Stimulated activated CD4-positive, alpha-beta T cell treated with anti-CD3 and anti-CD28 coated beads, Interleukin-2, amount 100 ng/mL, for 48 hours (primary cell): ENCODE measurements at regions not wholly inside any gene's neighbourhood (a gene's known extent, or its start where the extent isn't known, plus 50 kb on each side); places are given as distances from the start of the nearest gene placed in this dataset.
"Not testable (repeated sequence)": the region's sequence is repeated elsewhere in the genome, so short reads cannot be mapped to it uniquely, and the experiment has no call there.

Experiments
- DNase-seq, 2 donors: peaks; one replicate each; pipeline ENCODE4 v3.0.0-alpha.2; 2020

DNA sequence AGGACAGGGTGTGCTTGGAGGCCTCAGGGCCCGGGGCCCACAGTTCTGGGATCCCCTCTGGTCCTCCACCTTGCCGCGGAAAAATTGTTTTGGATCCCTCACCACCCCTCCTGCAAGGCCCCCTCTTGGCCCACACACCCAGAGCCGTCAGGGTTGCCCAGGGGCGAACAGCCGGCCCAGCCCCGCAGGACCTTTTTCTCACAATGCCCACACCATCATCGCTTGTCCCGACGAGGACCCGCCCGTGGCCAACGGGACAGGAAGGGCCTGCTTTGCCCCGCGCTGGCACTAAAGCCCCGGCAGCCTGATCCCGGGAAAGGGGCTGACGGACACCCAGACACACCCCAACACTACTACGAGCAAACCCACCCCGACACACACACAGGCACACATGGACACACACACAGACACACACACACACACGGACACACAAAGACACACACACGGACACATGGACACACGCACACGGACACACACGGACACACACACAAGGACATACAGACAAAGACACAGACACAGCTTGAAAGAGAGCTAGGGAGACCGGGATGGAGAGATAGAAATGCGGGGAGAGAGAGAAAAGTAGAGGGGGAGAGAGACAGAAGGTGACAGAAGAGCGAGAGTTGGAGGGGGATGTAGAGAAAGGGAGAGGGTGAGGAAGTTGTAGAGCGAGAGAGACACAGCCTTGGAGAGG lies 1493.5 kb upstream of the DEFB115 start:
- DNase-seq = no peak

DNA sequence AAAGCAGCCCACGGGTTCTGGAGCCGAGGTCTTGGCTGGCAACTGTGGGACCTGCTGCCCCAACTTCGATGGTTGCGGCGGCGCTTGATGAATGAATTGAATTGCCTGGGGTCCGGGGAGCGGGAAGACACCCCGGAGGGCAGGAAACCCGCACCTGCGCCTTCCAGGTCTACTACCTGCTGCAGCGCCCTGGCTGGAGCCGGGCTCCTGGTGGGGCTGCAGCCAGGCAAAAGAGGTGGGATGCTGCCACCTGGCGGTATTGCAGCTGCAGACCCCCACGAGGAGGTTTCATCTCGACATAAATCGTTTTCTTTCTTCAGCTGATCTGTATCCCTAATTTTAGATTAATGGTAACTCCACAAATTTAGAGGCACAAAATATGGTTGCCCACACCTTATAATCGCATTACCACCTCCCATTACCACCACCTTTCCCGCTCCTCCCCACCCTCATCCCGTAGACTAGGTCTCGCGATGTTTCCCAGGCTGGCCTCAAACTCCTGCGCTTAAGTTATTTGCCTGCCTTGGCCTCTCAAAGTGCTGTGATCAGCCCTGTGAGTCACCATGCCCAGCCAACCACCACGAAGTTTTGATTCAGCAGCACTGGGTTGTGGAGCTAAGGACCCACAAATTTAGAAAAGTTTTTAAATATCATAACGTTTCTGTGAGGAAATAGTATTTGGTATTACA lies 1492.4 kb upstream of the DEFB115 start:
- DNase-seq = peak; percentile 7 to 26

DNA sequence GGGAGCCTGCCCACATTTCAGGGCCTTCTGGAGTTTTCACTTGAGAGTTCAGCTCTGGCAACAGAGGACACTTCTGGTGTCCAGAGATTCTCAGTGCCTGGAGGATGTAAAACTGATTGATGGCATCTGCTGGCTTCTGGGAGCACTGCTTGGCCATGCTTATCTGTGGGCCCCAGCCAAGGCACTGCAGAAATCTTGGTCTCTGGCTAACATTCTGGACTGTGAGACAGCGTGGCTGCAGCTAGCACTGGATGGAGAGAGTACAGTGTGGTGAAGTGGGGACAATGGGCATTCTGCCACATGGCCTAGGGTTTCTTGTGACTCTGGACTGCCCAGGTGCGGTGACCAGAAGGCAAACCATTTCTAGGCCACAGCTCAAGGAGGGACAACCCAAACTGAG lies 1479.4 kb upstream of the DEFB115 start:
- not testable (repeated sequence) for DNase-seq

DNA sequence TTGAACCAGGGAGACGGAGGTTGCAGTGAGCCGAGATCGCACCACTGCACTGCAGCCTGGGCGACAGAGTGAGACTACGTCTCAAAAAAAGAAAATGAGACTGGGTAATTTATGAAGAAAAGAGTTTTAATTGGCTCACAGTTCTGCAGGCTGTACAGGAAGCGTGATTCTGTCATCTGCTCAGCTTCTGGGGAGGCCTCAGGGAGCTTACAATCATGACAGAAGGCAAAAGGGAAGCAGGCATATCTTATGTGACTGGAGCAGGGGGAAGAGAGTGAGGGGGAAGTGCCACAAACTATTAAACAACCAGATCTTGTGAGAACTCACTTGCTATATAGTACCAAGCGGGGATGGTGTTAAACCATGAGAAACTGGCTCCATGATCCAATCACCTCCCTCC lies 1476.2 kb upstream of the DEFB115 start:
- DNase-seq = not testable (repeated sequence)

DNA sequence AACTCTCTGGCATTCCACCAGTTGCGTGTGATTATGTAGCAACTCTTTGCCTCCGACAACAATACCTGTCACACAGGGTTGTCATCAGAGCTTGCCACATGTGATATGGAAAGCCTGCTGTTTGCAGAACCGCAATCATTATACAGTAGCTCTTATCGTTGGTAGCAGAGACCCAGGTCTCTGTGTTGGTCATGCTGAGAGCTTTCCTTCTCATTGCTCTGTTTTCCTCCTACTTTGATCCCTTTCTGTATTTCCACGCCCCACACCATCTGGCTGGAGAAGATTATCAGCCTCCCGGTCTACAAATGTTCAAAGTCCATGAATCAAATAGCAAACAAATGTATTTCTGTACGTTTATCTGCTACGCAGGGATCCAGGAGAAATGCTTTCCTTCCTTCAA lies 1475.6 kb upstream of the DEFB115 start:
- DNase-seq = not testable (repeated sequence)

DNA sequence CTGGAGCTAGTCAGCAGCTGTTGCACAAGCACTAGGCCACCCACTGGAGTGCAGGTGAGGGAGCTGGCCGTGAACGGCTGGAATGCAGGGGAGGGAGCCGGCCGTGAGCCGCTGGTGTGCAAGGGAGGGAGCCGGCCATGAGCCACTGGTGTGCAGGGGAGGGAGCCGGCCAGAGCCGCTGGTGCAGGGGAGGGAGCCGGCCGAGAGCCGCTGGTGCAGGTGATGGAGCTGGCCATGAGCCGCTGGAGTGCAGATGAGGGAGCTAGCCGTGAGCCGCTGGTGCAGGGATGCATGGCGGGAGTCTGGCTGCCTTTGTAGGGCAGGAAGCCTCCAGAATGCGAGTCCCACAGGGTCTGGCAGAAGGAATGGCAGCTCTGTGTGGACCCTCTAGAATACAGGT lies 1470.0 kb upstream of the DEFB115 start:
- DNase-seq = not testable (repeated sequence)

DNA sequence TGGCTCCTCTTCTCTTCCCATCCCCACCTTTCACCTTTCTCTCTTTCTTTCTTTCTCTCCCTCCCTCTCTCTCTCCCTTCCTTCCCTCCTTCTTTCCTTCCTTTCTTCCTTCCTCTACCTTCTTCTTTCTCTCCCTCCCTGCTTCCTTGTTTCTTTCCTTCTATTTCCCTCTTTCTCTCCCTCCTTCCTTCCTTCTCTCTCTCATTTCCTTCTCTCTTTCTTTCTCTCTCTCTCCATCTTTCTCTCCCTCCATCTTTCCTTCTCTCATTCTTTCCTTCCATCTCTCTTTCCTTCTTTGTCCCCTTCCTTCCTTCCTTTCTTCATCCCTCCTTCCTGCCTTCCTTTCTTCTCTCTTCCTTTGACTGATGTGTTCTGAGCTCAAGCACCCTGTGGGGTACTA lies 1467.0 kb upstream of the DEFB115 start:
- no peak for DNase-seq

DNA sequence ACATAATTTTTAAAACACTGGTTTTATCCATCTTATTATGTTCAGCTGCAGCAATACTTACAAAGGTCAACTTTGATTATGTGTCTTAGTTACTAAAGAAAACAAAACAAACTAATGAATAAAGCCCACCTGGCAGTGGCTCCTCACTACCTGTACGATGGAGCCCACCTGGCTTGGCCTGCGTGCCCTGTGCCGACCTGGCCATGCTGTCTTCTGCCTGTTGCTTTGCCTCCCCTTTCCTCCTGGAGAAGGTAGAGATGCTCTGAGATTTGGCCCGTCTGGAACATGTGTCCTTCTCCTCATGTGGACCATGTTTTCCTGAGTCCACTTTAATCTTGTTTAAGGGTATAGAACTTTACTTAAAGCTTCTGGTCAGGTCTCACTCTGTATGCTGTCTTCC lies 1426.0 kb upstream of the DEFB115 start:
- DNase-seq = not testable (repeated sequence)

DNA sequence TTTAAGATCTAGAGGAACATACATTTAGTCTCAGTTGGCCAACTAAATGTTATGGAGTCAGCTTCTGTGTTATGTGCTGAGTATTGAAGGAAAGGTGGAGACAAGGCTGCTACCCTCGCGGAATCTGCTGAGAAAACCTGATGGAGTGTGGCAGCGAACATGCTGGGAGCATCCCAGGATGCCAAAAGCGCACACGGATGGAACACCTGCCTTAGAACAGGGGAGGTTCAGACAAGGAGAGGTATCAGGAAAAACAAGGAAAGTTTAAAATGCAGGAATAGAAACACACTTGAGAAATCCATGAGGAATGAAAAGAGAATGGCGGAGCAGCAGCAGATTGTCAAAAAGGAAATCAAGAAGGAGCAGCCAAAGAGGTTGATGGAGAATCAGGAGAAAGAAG lies 1389.5 kb upstream of the DEFB115 start:
- DNase-seq = not testable (repeated sequence)

DNA sequence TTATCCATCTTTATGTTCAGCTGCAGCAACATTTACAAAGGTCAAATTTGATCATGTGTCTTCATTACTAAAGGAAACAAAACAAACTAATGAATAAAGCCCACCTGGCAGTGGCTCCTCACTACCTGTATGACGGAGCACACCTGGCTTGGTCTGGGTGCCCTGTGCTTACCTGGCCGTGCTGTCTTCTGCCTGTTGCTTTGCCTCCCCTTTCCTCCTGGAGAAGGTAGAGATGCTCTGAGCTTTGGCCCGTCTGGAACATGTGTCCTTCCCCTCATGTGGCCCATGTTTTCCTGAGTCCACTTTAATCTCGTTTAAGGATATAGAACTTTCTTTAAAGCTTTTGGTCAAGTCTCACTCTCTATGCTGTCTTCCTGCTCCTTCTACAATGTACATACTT lies 1388.8 kb upstream of the DEFB115 start:
- not testable (repeated sequence) for DNase-seq

DNA sequence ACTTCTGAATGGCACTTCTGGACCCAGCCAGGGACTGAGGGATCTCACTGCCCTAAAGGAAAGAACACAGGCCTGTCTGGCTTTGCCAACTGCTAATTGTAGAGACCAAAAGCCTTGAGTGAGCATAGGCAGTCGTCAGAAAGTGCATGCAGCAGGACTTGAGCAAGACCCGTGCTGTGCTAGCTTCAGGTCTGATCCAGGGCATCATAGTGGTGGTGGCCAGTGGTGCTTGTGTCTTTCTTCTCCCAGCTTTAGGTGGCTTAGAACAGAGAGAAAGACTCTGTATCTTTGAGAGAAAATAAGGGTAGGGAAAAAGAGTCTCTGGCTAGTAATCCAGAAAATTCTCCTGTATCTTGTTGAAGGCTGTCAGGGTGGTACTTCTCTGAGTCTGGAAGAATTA lies 1385.6 kb upstream of the DEFB115 start:
- not testable (repeated sequence) for DNase-seq

DNA sequence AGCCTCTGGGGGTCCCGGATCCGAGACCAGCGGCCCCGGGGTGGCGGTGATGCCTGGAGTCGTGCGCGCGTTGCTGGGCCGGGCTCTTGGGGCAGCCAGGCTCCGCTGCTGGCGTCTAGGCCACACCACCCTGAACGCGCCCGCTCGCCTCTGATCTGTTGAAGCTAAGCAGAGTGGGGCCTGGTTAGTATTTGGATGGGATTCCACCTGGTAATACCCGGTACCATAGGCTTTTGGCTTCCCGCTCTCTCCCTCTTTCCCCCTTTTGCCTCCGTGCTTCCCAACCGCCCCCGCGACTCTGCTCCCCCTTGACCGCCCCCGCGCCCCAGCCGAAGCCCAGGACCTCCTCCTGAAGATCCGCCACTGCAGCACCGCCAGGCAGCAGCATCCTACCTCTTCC lies 1383.5 kb upstream of the DEFB115 start:
- peak; percentile 20 to 21 for DNase-seq

DNA sequence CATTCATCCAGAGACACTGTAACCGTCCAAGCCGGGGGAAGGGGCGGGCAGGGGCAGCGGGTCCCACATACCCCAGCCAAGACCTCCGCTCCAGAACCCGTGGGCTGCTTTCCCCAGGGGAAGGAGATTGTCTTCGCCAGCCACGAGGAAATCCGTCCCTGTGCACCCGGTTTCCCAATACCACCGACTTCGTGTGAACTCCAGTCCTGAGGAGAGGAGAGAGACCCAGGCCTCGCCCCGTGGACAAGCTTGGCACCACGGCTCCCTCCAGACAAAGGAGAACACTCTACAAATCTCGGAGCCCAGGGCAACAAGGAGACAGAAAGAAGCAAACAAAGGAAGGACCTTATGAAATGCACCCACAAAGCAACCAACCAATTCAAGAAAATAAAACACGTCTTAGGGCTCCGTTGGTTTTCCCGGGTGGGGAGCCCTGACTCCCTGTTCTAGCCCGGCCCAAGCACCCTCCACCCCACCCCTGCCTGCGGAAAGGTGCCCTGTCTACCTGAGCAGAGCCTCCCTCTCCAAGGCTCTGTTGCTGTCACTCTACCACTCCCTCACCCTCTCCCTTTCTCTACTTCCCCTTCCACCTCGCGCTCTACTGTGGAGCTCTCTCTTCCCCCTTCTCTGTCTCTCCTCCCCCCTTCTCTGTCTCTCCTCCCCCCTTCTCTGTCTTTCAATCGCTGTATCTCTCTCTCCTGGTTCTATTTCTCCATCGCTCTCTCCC lies 1382.8 kb upstream of the DEFB115 start:
- no peak for DNase-seq

DNA sequence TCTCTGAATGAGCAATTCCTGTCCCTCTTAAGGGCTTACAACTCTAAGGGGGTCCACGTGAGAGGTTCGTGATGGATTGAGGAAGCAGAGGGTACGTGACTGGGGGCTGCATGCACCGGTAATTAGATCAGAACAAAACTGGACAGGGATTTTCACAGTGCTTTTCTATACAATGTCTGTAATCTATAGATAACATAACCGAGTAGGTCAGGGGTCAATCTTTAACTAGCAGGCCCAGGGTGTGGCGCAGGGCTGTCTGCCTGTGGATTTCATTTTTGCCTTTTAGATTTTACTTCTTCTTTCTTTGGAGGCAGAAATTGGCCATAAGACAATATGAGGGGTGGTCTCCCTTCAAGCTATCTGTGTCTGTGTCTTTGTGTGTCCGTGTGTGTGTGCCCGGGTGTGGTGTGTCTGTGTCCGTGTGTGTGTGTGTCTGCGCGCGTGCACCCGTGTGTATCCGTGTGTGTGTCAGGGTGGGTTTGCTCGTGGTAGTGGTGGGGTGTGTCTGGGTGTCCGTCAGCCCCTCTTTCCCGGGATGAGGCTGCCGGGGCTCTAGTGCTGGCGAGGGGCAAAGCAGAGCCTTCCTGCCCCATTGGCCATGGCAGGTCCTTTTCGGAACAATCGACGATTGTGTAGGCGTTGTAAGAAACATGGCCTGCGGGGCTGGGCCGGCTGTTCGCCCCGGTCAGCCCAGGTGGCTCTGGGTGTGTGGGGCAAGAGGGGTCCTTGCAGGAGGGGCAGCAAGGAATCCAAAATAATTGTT lies 1382.0 kb upstream of the DEFB115 start:
- DNase-seq = not testable (repeated sequence)

DNA sequence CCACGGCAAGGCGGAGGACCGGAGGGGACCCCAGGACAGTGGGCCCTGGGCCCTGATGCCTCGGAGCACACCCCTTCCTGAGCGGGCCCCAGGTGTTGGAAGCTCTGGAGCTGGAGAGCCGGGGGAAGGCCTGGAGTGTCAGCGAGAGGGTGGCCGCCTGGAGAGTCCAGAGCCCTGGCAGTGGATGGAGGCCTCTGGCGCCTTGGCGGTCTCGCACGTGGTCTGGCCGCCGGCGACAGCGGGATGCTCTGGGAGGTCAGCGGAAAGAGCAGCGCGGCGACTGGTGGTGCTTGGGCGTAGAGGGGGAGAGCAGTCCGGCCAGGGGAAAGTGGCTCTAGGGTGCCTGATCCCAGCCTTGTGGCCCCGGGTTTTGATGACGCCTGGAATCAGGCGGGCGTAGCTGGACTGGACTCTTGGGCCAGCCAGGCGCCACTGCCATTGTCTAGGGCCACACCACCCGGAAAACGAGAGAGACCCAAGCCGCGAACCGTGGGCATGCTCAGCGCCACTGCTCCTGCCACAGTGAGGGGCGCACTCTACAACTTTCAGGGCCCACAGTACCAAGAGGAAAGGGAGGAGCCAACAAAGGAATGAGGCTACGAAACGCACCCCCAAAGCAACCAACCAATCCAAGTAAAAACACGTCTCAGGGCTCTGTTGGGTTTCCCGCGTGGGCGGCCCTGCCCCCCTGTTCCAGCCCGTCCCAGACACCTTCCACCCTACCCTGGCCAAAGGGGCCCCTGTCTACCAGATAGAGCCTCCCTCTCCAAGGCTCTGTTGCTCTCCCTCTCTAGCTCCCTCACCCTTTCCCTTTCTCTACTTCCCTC lies 1381.2 kb upstream of the DEFB115 start:
- DNase-seq = not testable (repeated sequence)

DNA sequence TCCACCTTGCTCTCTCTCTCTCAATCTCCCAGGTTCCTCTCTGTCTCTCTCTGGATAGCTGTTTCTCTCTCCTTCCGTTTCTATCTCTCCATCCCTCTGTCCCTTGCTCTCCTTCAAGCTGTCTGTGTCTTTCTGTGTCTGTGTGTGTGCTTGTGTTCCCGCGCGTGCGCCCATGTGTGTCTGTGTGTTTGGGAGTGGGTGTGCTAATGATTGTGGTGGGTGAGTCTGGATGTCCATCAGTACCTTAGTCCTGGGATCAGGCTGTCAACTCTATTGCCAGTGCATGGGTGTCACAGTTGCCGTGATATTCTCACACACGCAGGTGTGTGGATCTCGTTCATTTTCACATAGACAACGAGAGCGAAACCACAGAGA lies 1380.6 kb upstream of the DEFB115 start:
- no peak for DNase-seq

DNA sequence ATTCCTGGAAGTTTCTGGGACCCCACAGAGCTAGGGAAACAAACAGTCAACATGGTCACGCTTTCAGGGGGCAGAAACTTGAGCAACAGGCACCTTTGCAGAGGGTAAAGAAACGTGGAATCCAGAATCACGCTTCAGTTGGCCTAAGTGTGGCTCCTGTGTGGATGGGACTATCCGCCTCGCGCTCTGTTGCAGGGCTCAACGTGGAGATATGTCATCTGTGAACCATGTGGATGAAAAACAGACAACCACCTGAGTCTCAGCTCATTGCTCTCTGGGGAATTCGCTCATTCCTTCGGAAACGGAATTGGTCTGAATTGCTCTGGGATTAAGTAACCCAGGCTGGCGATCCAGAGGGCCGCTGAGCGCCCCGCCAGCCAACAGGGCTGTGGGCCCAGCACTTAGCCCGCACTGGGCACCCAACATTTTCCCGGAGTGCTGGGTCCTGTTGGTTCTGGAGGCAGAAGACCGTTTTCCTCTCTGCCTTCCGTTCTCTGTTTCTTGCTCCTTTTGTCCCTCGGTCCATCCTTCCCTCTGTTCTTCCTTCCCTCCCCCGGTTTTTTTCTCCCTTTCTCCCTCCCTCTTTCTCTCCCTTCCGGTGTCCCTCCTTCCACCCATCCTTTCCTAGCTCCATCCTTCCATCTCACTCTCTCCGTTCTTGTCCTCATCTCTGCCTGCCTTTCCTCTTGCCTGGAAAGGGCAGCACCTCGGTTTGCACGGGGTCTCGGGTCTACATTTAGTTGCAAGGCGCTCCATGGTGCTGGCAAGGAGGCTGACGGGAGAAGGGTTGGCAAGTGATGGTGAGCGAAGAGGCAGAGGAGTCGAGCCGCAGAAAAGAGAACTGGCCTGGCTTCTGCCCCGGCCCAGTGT lies 1379.8 kb upstream of the DEFB115 start:
- DNase-seq = not testable (repeated sequence)

DNA sequence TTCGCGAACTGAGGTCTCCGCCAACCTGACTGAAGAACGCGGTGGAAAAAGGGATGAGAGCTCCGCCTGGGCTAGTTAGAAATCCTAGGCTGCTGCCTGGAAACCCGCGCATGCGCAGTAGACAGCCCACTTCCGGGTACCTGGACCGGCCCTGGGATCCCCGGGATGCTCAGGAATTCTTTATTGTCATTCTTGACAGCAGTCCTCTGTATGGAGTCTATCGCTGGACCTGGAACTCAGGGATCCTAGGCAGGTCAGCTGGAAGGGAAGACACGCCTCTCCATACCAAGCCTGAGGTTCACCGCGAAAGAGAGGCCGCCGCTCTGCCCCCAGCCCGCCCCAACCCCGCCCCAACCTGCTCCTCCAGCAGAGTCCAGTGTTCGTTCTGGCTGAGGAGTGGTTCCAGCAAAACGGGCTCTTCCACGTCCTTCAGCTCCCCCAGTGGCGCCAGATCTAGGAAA lies 1379.2 kb upstream of the DEFB115 start:
- DNase-seq = no peak

DNA sequence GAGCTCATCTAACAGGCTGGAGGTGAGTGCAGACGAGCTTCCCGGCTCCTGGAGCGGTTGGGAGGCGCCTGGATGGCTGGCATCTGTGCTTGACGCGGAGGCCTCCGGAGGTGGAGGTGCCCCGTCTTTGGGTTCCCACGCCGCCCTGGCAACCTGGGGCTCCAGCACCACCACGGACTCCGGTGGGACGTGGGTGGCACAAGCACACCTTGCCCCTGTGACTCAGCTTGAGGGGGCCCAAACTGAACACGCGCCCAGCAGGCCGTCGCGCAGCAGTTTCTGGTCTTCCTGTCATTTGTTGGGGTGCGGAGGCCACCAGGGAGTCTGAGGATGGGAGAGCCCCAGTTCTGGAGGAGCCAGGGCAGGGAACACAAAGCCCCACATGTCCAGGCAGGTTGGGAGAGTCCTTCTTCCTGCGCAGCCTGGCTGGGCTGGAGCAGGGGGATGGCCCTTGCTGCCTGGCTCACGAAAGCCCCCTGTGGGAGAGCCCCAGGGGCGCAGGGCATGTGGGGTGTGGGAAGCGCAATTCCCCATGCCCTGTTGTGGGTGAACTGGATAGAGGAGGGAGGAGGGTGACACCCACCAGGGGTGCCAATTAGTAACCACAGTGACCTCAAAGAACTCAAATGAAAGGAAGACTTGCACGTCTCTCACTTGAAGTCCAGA lies 1378.6 kb upstream of the DEFB115 start:
- no peak for DNase-seq

DNA sequence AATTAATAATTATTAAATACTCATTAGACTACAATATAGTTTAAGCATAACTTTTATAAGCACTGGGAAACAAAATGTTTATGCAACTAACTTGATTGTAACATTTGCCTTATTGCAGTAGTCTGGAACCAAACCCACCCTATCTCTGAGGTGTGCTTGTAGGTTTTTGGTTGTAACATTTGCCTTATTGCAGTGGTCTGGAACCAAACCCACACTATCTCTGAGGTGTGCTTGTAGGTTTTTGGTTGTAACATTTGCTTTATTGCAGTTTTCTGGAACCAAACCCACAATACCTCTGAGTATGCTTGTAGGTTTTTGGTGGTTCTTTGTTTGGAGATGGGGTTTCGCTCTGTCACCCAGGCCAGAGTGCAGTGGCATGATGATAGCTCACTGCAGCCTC lies 1376.4 kb upstream of the DEFB115 start:
- DNase-seq = not testable (repeated sequence)
